Activated CD8-positive, alpha-beta memory T cell treated with anti-CD3 and anti-CD28 coated beads for 1 hour (primary cell): ENCODE measurements at regions not wholly inside any gene's neighbourhood (a gene's known extent, or its start where the extent isn't known, plus 50 kb on each side); places are given as distances from the start of the nearest gene placed in this dataset.

Experiments
- DNase-seq, 2 donors: peaks; one replicate each; pipeline ENCODE4 v3.0.0-alpha.2; 2020; ENCODE audit warnings: low read depth in 1 of 2; ENCODE audit errors: extremely low read depth in 1 of 2

DNA sequence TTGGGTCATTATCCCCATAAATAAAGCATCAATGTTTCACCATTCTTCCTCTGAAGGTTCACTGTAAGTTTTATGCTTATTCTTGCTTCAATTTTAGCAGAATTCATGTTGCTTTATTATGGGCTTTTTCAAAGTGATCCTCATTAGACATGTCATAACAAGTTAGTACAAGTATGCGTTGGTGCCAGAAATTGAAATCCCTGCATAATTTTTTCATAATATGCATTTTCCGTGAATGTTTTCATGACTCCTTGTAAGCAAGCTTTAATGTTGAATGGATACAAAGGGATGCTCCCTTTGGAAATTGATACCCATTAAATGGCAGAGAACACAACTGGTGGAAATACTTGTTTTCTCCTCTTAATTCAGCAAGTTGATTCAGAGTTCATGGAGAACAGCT is 179.7 kb downstream of the ST6GAL2 start:
- no peak for DNase-seq

DNA sequence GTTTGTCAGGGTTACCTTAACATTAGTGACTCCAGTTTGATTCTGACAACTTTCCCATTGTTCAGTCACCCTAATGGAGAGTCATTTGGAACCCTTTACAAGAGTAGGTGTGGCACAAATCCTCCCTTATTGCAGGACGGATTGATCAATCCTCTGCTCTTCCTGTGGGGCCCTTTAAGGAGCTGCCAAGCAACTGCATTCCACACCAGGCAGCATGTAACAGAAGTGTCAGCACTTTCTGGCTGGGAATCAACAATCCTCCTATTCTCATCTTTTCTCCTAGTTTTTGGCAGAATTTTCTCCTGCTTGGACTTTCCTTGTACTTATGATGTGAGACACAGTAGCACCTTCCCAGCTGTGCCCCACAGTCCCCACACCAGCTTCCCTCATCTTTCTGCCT is 177.8 kb downstream of the ST6GAL2 start:
- no peak for DNase-seq

DNA sequence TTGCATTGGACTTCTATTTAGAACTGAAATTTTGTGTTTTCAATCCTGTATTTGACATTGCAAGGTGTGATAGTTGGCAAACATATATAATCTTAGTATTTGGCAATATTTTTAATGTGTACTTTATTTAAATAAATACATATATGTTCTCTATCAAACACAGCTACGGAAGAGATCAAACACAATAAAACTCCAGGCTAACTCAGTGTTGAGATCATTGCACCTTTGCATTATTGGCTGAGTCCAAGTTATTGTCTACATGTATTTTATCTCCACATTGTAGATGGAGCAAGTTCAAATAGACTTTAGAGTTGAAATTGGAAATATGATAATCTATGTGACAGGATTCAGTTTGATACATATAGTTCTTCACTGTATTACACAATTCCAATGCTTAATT is 176.7 kb downstream of the ST6GAL2 start:
- DNase-seq: no peak

DNA sequence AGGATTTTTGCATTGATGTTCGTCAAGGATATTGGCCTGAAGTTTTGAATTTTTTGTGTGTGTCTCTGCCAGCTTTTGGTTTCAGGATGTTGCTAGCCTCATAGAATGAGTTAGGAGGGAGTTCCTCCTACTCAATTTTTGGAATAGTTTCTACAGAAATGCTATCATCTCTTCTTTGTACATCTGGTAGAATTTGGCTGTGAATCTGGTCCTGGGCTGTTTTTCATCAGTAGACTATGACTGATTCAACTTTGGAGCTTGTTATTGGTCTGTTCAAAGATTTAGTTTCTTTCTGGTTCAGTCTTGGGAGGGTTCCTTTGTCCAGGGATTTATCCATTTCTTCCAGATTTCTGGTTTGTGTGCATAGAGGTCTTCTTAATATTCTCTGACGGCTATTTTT is 166.7 kb downstream of the ST6GAL2 start:
- DNase-seq: no peak

DNA sequence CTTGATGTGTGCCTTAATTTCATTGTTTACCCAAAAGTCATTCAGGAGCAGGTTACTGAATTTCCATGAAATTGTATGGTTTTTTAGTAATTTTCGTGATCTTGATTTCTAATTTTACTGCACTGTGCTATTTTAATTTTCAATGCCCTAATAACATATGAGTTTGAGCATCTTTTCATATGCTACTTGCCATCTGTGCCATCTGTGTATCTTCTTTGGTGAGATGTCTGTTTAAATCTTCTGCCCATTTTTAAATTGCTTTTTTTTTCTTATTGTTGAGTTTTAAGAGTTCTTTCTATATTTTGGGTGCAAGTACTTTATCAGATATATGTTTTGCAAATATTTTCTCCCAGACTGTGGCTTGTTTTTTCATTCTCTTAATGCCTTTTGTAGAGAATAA is 165.9 kb downstream of the ST6GAL2 start:
- DNase-seq: no peak

DNA sequence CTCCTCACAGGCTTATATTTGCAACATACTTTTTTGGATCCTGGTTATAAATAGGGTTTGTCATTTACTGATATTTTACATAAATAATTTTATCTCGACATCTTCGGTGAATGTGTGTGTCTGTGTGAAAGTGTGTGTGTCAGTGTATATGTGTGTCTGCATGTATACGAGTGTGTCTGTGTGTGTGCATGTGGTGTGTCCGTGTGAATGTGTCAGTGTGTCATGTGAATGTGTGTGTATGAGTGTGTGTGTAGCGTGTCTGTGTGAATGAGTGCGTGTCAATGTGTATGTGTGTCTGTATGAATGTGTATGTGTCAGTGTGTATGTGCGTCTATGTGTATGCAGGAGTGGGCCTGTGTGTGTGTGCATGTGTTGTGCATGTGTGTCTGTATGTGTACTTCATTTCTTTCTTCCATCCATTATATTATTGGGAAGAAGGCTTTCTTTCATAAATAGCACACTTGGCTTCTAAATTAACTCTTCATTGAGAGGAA is 161.6 kb downstream of the ST6GAL2 start:
- no peak for DNase-seq

DNA sequence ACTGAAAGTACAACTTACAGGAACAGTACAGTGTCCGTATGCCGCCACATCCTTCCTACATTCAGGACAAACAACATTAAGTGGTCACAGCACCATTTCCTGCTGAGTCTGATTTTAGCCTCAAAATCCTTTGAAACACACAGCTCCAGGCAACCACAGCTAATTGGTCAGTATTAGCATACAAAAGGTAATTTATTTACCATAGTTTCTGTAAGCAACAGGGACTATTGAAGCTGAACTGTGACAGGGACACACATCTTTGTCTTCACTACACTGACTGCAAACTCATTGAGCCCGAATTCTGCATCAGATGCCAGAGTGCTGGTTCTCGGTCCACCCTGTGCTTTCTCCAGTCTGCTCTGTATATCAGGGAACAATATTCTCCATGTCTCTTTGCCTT is 151.8 kb downstream of the ST6GAL2 start:
- DNase-seq: no peak

DNA sequence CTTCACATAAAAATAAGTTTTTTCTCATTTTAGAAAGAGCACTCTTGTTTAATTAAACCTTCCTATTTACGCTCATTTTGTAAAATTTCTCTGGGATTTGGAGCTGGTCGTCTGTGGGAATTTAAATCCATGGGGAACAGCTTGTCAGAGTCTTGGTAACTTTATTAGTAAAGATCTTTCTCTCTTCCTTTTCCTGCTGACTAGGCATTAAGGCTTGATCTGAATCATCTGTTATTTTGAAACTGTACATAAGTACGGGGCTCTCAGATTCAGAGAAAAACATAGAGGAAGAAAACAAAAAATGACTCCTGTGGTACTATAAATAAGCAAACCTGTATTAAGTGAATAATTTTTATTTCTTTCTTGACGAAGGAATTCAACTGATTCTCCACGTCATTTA is 150.2 kb downstream of the ST6GAL2 start:
- DNase-seq: no peak

DNA sequence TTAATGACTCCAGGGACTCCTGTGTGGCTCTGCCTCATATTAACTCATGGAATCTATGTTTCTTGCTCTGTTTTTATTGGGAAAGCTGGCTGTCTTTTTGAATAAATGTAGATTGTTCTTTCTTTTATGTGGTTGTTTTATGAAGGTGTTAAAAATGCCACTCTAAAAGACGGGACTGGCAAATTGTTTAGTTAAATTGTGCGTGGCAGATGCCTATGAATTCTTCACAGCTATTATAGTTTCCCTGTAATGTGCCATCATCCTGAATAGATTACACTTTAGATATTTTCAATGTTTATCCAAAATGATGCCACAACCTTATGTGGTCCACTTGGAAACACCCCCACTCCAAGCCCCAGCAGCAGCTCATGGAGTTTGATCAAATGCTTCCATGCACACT is 149.7 kb downstream of the ST6GAL2 start:
- DNase-seq: no peak

DNA sequence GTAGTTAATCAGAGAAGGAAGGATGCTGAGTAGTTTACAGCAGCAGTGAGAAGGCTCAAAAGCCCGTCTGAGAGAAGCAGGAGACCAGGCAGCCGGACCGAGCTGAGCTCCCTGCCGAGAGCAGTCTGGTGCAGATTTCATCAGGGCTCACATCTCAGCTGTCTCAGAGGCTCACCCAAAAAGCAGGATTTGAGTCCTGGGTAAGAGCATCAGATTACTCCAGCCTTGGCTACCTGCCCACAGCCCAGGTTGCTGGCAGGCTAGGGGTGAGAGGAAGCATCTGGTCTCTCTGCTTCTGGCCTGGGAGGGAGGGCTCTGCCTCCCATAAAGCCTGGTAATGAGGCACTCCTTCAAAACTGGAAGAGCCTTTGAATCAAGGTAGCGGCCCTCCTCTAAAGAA is 140.5 kb downstream of the ST6GAL2 start:
- DNase-seq: no peak

DNA sequence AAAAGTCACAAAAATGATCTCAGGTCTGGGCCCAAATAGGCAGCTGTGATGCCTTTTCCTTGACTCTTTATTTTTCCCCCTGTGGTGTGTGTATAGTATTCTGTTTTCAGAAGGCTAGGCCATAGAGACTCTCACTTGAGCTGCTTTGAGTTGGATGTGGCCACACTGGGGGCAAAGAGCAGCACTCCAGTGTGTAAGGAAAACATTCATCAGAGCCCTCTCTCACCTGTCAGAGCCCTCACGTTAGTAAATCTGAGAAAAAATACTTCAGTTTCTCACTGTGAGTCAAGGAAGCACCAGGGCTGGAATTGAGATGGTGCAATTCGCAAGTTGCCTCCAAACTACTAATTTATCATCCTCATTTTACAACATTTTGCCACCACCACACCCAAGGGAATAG is 136.1 kb downstream of the ST6GAL2 start:
- no peak for DNase-seq
